GM12872 (cell line): ENCODE measurements at regions not wholly inside any gene's neighbourhood (a gene's known extent, or its start where the extent isn't known, plus 50 kb on each side); places are given as distances from the start of the nearest gene placed in this dataset.

Experiments used
- TF ChIP-seq, protein P1 (sequence below): IDR thresholded peaks from 3 replicates; pipeline ENCODE4 v1.5.1; 2011; ENCODE audit warnings: low read depth, mild to moderate bottlenecking, low read length, moderate library complexity; ENCODE audit not compliant: insufficient read depth

- TF ChIP-seq, protein P1, sequence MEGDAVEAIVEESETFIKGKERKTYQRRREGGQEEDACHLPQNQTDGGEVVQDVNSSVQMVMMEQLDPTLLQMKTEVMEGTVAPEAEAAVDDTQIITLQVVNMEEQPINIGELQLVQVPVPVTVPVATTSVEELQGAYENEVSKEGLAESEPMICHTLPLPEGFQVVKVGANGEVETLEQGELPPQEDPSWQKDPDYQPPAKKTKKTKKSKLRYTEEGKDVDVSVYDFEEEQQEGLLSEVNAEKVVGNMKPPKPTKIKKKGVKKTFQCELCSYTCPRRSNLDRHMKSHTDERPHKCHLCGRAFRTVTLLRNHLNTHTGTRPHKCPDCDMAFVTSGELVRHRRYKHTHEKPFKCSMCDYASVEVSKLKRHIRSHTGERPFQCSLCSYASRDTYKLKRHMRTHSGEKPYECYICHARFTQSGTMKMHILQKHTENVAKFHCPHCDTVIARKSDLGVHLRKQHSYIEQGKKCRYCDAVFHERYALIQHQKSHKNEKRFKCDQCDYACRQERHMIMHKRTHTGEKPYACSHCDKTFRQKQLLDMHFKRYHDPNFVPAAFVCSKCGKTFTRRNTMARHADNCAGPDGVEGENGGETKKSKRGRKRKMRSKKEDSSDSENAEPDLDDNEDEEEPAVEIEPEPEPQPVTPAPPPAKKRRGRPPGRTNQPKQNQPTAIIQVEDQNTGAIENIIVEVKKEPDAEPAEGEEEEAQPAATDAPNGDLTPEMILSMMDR: no peak
Observed at GRCh38 chr2:239775623-239776435, 249.3 kb downstream of the NDUFA10 start.

- TF ChIP-seq, protein P1: no peak
Observed at GRCh38 chr2:239774933-239775622, 250.1 kb downstream of the NDUFA10 start.

- TF ChIP-seq, protein P1: no peak
Observed at GRCh38 chr2:239774142-239774462, 251.0 kb downstream of the NDUFA10 start.

DNA sequence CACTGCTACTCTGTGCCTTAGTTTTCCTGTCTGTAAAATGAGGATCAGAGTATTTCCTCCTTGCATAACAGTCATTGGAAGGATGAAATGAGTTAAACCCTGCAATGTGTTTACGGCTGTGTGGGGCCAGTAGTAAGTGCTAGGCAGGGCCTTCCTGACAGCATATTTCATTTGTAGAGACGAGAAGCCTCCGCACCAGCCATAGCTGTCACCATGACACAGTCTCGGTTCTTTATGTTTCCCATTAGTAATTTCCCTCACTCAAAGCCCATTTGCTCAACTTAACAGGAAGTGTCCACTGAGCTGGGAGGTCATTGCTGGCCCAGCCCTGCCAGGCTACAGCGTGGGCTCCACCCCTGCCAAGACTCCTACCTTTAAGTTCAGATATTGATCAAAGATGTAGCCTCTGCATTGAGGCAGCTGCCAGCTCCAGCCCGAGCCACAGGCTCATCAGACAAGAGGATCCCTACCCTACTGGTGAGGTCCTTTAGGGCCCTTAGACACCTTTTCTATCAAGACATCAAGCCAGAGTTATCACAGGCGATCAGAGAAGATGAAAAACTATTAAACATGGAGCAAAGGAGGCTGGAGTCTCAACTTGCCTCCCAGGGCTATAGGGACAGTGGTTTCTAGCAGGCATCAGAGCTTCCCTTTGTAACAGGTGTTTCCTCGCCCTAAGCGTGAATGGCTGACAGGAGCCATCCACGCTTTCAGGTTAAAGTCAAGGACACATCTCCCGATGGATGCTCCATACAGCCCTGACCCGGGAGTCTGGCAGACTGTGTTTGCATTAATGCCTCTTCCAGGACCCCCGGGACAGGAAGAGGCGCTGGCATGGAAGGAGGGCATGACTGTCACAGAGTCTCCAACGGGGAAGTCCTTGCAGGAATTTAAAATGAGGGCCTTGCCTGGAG, 251.7 kb downstream of the NDUFA10 start:
- TF ChIP-seq, protein P1: no peak

GRCh38 chr2:239772721-239773120, 252.4 kb downstream of the NDUFA10 start:
- TF ChIP-seq, protein P1: no peak

GRCh38 chr2:239770246-239770639, 254.9 kb downstream of the NDUFA10 start:
- TF ChIP-seq, protein P1: no peak

DNA sequence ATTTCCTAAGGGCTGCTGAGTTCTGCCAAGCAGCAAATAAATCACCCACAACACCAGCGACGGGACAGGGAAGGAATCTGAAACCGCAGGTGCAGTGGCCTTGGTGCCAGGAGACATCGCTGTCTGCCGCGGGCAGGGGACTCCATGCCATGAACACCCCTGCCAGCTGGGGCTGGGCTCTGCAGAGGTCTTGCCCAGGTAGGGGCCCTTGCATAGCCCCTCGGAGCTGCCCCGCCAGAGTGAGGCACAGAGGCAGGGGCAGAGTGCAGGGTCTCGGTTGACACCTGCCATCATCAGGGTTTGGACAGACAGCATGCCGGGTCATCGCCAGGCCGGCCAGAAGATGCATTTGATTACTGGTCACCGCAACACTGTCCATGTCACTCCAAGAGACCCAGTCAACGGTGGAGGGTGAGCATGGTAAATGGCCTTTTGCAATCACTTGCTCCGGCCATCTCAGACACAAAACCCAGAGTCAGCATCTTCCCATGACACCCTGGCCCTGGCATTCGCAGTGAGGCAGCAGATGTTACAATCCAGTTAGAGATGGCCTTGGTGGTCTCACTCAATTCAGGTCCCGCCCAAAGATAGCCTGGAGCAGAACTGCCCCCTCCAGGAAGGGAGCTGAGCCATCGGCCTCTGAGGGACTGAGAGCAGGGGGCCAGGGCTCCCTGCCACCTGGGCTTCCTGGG, 255.4 kb downstream of the NDUFA10 start:
- TF ChIP-seq, protein P1: no peak
